HL-60 (cell line): ENCODE measurements at regions not wholly inside any gene's neighbourhood (a gene's known extent, or its start where the extent isn't known, plus 50 kb on each side); places are given as distances from the start of the nearest gene placed in this dataset.

Experiments
- CTCF ChIP-seq: IDR thresholded peaks from one replicate; pipeline ENCODE4 v1.5.1; 2011; ENCODE audit warnings: low read length, control low read depth, inconsistent platforms; ENCODE audit not compliant: insufficient read depth
- POLR2AphosphoS5 ChIP-seq: IDR thresholded peaks from 2 replicates; pipeline ENCODE4 v1.6.1; 2012; ENCODE audit warnings: low read depth
- REST ChIP-seq: IDR thresholded peaks from 2 replicates; pipeline ENCODE4 v1.6.1; 2012; ENCODE audit warnings: low read depth; ENCODE audit not compliant: insufficient replicate concordance

- TF ChIP-seq CTCF (no peak), POLR2AphosphoS5 (no peak), REST (no peak)
Measured at GRCh38 chr18:71725256-71725655, 818.9 kb downstream of the CBLN2 start.
